HG03135 (cell line): ENCODE measurements at regions not wholly inside any gene's neighbourhood (a gene's known extent, or its start where the extent isn't known, plus 50 kb on each side); places are given as distances from the start of the nearest gene placed in this dataset.

ENCODE experiments used
- ATAC-seq: cut with Tn5 transposase; IDR thresholded peaks from one replicate; pipeline ENCODE4 v1.9.1; 2021; ENCODE audit warnings: mild to moderate bottlenecking, moderate library complexity; ENCODE audit not compliant: unreplicated experiment

DNA sequence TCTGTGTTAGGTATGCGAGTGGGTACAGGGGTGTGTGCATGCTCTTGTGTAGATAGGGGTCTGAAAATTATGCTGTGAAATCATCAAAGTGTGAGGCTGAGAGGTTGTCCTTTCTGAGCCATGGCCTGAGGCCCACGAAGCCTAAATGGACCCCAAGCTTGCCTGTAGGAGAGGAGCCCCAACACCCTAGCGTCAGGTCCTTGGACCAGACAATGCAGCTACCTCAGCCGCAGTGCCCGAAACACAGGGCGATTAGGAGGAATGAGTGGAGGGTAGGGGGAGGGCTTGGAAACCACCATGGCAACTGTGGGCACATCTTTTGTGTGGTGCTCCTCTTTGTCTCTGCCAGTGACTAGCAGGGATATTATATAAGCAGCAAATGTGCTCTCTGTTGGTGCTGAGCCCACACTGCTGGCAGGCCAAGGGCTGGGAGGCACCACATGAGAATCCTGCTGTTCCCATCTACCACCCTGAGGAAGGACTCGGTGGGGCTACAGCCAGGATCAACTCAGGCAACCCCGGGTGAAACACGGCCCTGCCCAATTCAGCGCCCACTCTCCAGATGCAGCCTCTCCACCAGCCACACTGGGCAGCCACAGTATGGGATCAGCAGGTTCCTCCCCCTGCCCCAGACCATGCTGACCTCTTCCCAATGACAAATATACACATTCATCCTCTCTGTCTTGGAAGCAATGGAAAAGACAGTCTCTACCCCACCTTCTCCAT is 84.6 kb upstream of the FSTL4 start:
- ATAC-seq, result no peak

DNA sequence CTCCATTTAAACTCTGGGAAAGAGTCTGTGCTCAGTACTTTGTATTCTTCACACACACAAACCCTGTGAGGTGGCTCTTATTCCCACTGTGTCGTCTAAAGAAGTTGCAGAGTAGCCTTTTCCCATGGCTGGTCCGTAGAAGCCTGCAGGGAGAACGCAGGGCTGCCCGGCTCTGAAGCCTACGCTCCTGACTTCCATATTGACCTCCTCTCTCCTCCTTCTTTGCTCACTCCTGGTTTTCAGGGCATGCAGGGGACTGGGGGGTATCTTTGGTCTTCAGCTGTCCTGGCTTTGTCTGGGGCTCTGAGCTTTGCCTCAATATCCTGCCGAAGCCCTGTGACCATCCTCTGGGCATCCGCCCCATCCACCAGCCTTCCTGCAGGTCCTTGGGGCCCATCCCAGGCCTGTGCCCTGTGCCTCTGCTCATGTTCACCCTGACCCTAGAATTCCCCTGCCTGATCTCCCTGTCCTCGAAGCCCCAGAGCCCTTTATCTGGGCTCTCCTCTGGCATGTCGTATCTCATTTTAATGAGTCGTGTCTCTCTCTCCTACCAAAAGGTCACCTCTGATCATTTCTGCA is 83.8 kb upstream of the FSTL4 start:
- no peak for ATAC-seq

DNA sequence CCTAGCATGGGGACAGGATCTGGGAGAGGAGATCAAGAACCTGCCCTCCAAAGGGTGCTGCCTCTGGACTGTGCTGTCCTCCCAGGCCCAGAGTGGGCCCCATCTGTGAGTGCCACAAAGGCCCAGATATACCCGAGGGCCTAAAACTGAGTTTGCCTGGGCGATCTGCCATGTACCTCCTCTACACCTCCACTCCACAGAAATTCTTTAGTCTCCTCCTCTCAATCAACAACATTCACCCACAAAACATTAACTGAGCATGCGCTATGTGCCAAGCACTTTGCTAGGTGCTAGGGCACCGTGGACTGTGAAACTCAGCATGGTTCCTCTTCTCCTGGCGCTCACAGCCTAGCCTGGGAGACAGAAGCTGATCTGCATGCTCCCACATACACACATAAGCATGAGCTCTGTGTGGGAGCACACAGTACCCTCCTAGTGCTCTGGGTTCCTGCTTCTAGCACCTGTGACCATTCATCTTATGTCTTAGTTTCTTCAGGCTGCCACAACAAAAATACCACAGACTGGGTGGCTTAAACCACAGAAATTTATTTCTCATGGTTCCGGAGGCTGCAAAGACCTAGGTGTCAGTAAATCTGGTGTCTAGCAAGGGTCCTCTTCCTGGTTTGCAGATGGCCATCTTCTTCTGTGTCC is 82.0 kb upstream of the FSTL4 start:
- no peak for ATAC-seq

GRCh38 chr5:133691448-133691847 is 79.1 kb upstream of the FSTL4 start:
- ATAC-seq, result no peak

DNA sequence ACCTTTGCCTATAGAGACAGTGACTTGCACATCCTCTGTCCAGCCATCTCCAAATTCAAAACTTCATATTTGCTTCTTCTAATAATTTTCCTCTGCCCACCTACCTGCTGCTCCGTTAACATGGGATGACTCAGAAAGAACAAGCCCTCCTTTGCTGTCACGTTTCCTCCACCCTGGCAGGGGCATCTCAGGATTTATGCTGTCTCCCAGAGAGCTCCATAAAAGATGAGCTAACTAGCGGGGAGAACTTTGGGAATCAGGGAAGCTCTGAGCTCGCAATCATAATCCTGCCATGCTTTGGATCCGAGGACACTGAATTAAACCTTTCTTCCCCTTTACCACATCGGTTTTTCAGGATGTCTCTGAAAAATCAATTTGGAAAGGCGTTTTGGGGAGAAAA is 78.4 kb upstream of the FSTL4 start:
- no peak for ATAC-seq

GRCh38 chr5:133688391-133688790 is 76.0 kb upstream of the FSTL4 start:
- no peak for ATAC-seq

DNA sequence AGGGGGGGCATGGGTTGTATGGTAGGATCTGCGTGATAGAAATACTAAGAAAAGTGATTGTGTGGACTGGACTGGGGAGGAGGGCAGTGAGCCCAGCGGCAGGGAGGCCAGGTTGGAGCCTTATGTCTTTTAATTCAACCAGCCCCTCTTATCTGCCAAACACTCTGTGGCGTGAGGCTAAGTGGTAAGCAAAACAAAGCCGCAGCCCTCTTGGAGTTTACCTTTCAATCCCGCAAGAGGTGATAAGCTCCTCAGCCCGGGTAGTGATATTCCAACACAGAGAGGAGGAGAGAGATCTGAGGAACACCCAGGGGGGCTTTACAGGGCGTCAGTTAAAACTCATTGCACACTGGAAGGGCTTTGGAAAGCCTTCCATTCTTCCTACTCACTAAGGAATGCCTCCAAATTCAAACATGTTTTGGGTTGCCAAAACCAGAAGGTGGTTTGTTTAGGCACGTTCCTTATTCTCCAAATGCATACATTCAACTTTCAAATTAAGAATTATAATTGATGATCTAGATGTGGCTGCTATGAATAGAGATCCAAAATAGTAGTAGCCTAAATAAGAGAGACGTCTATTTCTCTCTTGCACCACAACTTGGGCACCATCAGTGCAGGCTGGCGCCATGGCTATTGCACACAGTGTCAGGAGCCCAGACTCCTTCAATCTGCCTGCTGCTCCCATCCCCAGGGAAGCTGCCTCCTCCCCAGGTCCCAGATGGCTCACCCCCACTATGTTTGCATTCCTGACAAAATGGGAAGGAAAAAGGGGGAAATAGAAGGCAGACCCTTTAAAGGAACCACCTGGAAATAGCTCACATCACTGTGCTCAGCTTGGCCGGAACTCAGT is 75.1 kb upstream of the FSTL4 start:
- no peak for ATAC-seq

DNA sequence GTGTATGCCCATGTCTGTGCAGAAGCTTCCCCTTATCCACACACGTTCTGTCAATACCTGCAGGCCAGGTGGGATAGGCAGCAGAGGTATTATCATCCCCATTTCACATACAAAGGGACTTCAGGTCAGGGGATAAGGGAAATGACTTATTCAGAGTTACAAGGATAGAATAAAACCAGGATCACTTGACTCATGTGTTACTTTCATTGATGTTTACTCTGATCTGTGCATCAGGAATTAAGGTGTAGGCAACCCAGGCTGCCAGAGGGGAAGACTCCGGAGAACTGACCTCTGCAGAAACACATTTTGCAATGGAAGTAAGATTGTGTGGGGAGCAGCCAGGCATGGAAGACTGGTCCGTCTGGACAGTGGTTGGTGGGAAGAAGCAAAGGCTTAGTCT is 74.2 kb upstream of the FSTL4 start:
- ATAC-seq, result no peak

DNA sequence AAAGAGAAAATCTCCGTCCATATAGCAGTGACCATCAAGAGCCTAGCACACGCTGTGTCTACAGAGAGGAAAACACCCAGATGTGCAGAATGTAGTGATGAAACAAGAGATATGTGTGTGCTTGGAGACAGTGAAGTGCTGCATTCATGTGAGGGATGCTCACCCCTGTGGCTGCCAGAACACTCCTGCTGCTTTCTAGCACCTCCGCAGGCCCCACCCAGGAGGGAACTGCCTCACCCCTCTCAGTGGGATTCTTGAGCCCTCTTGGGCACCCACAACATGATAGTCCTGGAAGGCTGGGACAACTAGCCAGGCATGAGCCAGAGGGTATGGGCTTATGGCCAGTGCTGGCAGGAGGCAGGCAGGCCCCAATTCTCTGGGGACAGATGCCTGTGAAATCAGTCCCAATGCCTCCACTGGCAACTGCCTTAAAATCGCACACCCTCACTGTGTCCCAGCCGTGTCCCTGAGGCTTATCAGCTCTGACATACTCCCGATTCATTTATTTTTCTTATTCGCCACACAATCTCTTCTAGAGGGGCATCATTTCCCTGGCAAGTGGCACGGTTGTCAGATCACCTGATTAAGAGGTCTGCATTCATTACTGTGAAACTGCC is 73.2 kb upstream of the FSTL4 start:
- ATAC-seq, result no peak

DNA sequence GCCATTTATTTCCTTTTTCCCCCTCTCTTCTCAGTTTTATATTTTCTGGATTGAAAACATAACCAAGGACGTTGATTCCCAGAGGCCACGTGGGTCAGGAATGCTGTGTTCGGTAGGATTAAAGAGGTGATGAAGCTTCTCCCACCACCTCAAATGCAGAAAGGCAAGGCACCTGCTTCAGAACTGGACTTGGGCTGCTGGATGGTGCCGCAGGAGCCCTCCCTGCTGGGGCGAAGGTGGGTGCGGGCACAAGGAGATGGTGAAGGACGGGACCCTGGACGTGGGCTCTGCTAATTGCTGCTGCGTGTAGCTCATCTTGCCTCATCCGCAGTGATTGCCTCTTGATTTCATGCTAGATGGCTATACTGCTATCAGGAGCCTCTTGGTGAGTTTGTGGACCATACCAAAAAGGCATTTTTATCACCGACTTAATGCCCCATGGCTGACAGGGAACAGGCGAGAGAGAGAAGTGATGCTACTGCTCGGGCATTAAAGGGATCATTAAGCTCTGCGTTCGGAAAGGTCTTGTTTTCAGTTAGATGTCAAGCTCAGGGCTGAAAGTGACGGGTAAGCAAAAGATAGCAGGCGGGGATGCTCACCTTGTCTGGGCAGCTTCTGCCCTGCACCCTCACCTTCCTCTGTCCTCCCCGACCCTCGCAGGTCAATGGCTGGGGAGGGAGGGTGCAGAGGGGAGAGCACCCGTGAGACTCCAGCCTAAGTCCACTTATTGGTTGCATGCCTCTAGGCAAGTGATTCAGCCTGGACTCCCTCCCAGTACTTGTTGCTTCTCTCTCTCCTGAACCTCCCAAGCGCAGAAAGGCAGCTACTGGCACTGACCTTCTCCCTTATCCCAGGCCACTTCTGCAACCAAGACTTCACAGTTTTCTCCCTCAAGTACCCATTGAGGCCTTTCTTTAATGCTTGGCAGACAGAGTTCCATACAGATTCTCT is 71.6 kb upstream of the FSTL4 start:
- no peak for ATAC-seq

DNA sequence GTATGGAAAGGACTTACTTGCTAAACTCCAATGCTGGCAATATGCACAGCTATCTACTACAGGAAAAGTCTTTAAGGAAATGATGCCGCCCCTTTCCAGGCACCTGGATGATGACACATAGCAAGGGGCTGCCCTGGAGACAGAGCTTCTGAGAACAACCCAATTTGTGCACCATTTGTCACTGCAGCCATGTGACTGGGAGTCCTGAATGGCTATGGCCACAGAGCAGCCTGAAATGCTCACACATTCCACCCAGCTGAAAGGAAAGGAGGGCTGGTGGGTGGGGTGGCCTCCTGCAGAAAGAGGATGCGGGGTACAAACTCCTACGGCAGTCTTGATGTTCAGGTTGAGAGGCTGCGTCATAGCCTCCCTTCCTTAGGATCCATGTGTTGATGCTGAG is 70.1 kb upstream of the FSTL4 start:
- ATAC-seq, result no peak

- no peak for ATAC-seq
These were observed 69.6 kb upstream of the FSTL4 start for GRCh38 chr5:133681896-133682295.

- no peak for ATAC-seq
These were observed 68.7 kb upstream of the FSTL4 start for GRCh38 chr5:133680830-133681565.

- no peak for ATAC-seq
These were observed 67.2 kb upstream of the FSTL4 start for GRCh38 chr5:133679534-133679933.

DNA sequence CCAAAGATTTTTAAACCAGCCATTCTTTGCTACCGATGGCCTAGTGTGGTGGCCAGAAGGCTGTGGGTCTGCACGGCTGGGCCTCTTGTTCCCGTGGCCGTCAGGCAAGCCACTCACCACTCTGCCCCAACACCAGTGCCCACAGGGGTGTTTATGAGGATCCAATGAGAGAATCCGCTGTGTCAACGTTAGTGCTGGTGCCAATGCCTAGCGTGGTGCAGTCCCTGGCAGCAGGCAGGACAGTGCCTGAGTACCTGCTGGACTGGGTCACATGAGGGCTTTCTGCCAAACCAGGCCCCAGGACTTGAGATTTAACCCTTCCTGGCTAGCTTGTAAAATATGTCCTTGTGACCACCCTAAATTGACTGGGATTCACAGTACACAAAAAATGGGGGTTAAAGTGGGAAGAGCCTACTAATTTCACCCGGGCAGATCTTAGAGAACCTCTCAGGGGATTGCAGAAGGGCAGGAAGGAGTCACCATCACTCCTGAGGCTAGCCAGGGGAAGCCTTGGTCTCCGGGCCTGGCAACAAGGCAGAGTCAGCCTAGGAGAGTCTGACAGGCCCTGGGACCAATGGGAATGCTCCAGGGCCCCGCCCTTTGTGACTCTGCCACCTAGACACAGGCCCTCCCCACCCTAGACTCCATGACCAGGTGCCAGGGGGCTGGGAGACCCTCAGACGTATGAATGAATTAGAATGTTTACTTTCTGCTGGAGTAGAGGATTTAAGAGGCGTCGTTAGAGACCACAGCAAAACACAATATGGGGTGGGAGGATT is 63.2 kb upstream of the FSTL4 start:
- no peak for ATAC-seq

- ATAC-seq, result no peak
These were observed 58.0 kb upstream of the FSTL4 start for GRCh38 chr5:133670336-133670735.

DNA sequence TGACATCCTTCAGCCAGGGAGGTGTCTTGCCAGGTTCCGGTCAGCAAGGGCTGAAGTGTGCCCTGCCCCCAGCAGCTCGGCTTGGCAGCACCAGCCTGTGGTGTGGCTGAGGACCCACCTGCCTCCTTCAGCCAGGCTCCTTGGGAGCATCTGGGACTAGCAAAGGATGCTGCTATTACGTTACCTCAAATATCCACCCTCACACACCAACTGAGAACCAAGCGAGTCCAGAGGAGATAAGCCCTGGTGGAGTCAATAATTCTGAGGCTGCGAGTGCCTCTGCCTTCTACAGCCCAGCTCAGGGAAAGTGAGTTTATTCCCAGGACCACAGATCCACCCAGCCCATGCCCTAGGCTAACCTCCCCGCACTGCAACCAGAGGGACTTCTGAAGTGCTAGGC is 57.1 kb upstream of the FSTL4 start:
- no peak for ATAC-seq

GRCh38 chr5:133668458-133668857 is 56.1 kb upstream of the FSTL4 start:
- ATAC-seq, result no peak

GRCh38 chr5:133667217-133667616 is 54.9 kb upstream of the FSTL4 start:
- ATAC-seq, result no peak
